SU-DHL-6 (cell line): ENCODE measurements at regions not wholly inside any gene's neighbourhood (a gene's known extent, or its start where the extent isn't known, plus 50 kb on each side); places are given as distances from the start of the nearest gene placed in this dataset.

Experiments used
- H2AFZ ChIP-seq: fragments of 200-600 bp; sonication (generic); 2 replicates; pipeline ENCODE4 v1.6.1; 2014; ENCODE audit warnings: low read depth, mild to moderate bottlenecking, moderate library complexity, mixed read lengths, antibody characterized with exemption, low read length; ENCODE audit not compliant: severe bottlenecking
- H3F3A ChIP-seq: fragments of 200-600 bp; shearing (Covaris generic); 2 replicates; pipeline ENCODE4 v1.6.0; 2016; ENCODE audit warnings: antibody characterized with exemption, mild to moderate bottlenecking; ENCODE audit not compliant: insufficient read depth
- H3K27ac ChIP-seq: fragments of 200-600 bp; sonication (generic); 2 replicates; pipeline ENCODE4 v1.5.1; 2016; ENCODE audit warnings: low read depth, mild to moderate bottlenecking, low read length, moderate library complexity, mixed read lengths
- H3K27me3 ChIP-seq: fragments of 200-600 bp; sonication (generic), shearing (Covaris generic); 2 replicates; pipeline ENCODE4 v1.6.0; 2014; ENCODE audit warnings: mild to moderate bottlenecking, low read length
- H3K36me3 ChIP-seq: fragments of 200-600 bp; sonication (generic); 2 replicates; pipeline ENCODE4 v1.6.1; 2014; ENCODE audit warnings: mild to moderate bottlenecking, low read length, mixed read lengths
- H3K4me2 ChIP-seq: fragments of 300-600, 200-600 bp; shearing (Covaris generic), sonication (generic); 2 replicates; pipeline ENCODE4 v1.6.0; 2014; ENCODE audit warnings: low read length, low read depth, mild to moderate bottlenecking; ENCODE audit not compliant: poor library complexity, severe bottlenecking
- H3K4me3 ChIP-seq: fragments of 200-600 bp; sonication (generic); 2 replicates; pipeline ENCODE4 v1.5.1; 2014; ENCODE audit warnings: antibody characterized with exemption, low read length, mild to moderate bottlenecking, mixed read lengths; ENCODE audit not compliant: insufficient read depth, poor library complexity, severe bottlenecking
- H3K79me2 ChIP-seq: fragments of 200-600 bp; sonication (generic); 2 replicates; pipeline ENCODE4 v1.6.1; 2014; ENCODE audit warnings: mild to moderate bottlenecking, low read length, moderate library complexity; ENCODE audit not compliant: insufficient read depth
- H3K9ac ChIP-seq: fragments of 200-600 bp; sonication (generic); 2 replicates; pipeline ENCODE4 v1.7.0; 2014; ENCODE audit warnings: mild to moderate bottlenecking, low read length
- H3K9me2 ChIP-seq: fragments of 200-600 bp; sonication (generic); replicated peaks from 2 replicates; pipeline ENCODE4 v1.6.1; 2014; ENCODE audit warnings: low read length; ENCODE audit not compliant: insufficient read depth
- H3K9me3 ChIP-seq: fragments of 200-600 bp; sonication (generic); 2 replicates; pipeline ENCODE4 v1.6.1; 2014; ENCODE audit warnings: low read length, mixed read lengths; ENCODE audit not compliant: insufficient read depth
- H4K20me1 ChIP-seq: fragments of 200-600 bp; sonication (generic); 2 replicates; pipeline ENCODE4 v1.6.1; 2014; ENCODE audit warnings: low read depth, mild to moderate bottlenecking, antibody characterized with exemption, low read length, moderate library complexity, mixed read lengths
- EZH2phosphoT487 ChIP-seq: fragments of 200-600 bp; sonication (generic), shearing (Covaris generic); conservative IDR thresholded peaks from 2 replicates; pipeline ENCODE4 v1.6.1; 2018; ENCODE audit warnings: mild to moderate bottlenecking, antibody characterized with exemption, low read length, moderate library complexity, mixed read lengths
- TF ChIP-seq, protein P1 (sequence below): fragments of 200-600 bp; sonication (generic); IDR thresholded peaks from one replicate; pipeline ENCODE4 v1.5.1; 2017; ENCODE audit warnings: antibody characterized with exemption, mild to moderate bottlenecking, low read length, moderate library complexity; ENCODE audit not compliant: insufficient read depth, poor library complexity, severe bottlenecking

GRCh38 chr2:134202371-134202770, 51.5 kb upstream of the MGAT5 start:
- no peaks in the 10 kb centered on the region for H3F3A ChIP-seq
- H3K9ac ChIP-seq = no peak overlapping the region
- H2AFZ ChIP-seq = no peak overlapping the region
- H3K4me3 ChIP-seq = no peak overlapping the region
- no peaks in the 10 kb centered on the region; the same call in 1 of the 2 replicates for H4K20me1 ChIP-seq
- H3K36me3 ChIP-seq = no peaks in the 10 kb centered on the region
- peaks cover 5% of the 10 kb centered on the region; the same call in 1 of the 2 replicates for H3K79me2 ChIP-seq
- no peak overlapping the region for H3K27ac ChIP-seq
- H3K9me3 ChIP-seq = no peaks in the 10 kb centered on the region
- H3K27me3 ChIP-seq = no peaks in the 10 kb centered on the region
- H3K4me2 ChIP-seq = no peak overlapping the region
- TF ChIP-seq EZH2phosphoT487 = no peak
- TF ChIP-seq, protein P1, sequence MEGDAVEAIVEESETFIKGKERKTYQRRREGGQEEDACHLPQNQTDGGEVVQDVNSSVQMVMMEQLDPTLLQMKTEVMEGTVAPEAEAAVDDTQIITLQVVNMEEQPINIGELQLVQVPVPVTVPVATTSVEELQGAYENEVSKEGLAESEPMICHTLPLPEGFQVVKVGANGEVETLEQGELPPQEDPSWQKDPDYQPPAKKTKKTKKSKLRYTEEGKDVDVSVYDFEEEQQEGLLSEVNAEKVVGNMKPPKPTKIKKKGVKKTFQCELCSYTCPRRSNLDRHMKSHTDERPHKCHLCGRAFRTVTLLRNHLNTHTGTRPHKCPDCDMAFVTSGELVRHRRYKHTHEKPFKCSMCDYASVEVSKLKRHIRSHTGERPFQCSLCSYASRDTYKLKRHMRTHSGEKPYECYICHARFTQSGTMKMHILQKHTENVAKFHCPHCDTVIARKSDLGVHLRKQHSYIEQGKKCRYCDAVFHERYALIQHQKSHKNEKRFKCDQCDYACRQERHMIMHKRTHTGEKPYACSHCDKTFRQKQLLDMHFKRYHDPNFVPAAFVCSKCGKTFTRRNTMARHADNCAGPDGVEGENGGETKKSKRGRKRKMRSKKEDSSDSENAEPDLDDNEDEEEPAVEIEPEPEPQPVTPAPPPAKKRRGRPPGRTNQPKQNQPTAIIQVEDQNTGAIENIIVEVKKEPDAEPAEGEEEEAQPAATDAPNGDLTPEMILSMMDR = no peak
- H3K9me2 ChIP-seq = no peaks in the 10 kb centered on the region

- Histone ChIP-seq H3K9me3 (no peaks in the 10 kb centered on the region), H3F3A (no peaks in the 10 kb centered on the region), H4K20me1 (peaks cover 2% of the 10 kb centered on the region; the same call in 1 of the 2 replicates), H3K36me3 (no peaks in the 10 kb centered on the region), H3K27ac (no peak overlapping the region), H3K79me2 (peaks cover 5% of the 10 kb centered on the region; the same call in 1 of the 2 replicates), H3K27me3 (no peaks in the 10 kb centered on the region), H3K9me2 (no peaks in the 10 kb centered on the region), H2AFZ (no peak overlapping the region), H3K9ac (no peak overlapping the region), H3K4me3 (no peak overlapping the region), H3K4me2 (no peak overlapping the region)
- TF ChIP-seq EZH2phosphoT487 = no peak
- TF ChIP-seq, protein P1 = no peak
Observed at GRCh38 chr2:134203175-134203574, 50.7 kb upstream of the MGAT5 start.
